KMS-11 (cell line): ENCODE measurements at regions not wholly inside any gene's neighbourhood (a gene's known extent, or its start where the extent isn't known, plus 50 kb on each side); places are given as distances from the start of the nearest gene placed in this dataset.

Source experiments
- H2AFZ ChIP-seq: fragments of 200-600 bp; sonication (generic); 2 replicates; pipeline ENCODE4 v1.6.1; 2016; ENCODE audit warnings: antibody characterized with exemption, mixed run types, low read depth
- H3K27ac ChIP-seq: fragments of 200-600 bp; sonication (generic); 2 replicates; pipeline ENCODE4 v1.6.1; 2016; ENCODE audit warnings: mild to moderate bottlenecking, mixed run types
- H3K27me3 ChIP-seq: fragments of 200-600 bp; sonication (generic); 2 replicates; pipeline ENCODE4 v1.6.1; 2017; ENCODE audit warnings: mild to moderate bottlenecking, low read depth, mixed run types, moderate library complexity; ENCODE audit not compliant: insufficient read depth
- H3K36me3 ChIP-seq: fragments of 200-600 bp; sonication (generic); 2 replicates; pipeline ENCODE4 v1.6.1; 2017; ENCODE audit warnings: mild to moderate bottlenecking, mixed run types; ENCODE audit not compliant: insufficient read depth
- H3K4me1 ChIP-seq: fragments of 200-600 bp; sonication (generic); 2 replicates; pipeline ENCODE4 v1.6.1; 2016; ENCODE audit warnings: mild to moderate bottlenecking, low read depth, mixed run types; ENCODE audit not compliant: poor library complexity, severe bottlenecking
- H3K4me2 ChIP-seq: fragments of 200-600 bp; sonication (generic); 2 replicates; pipeline ENCODE4 v1.7.0; 2016; ENCODE audit warnings: mild to moderate bottlenecking, mixed run types
- H3K4me3 ChIP-seq: fragments of 200-600 bp; sonication (generic); IDR thresholded peaks from 2 replicates; pipeline ENCODE4 v1.6.1; 2017; ENCODE audit warnings: low read depth, low read length, mixed read lengths; ENCODE audit not compliant: insufficient read depth
- H3K79me2 ChIP-seq: fragments of 200-600 bp; sonication (generic); 2 replicates; pipeline ENCODE4 v1.6.1; 2016; ENCODE audit warnings: low read depth, mixed run types; ENCODE audit not compliant: insufficient read depth
- H3K9ac ChIP-seq: fragments of 200-600 bp; sonication (generic); 2 replicates; pipeline ENCODE4 v1.6.1; 2016; ENCODE audit warnings: mild to moderate bottlenecking, mixed run types
- H4K20me1 ChIP-seq: fragments of 200-600 bp; sonication (generic); 2 replicates; pipeline ENCODE4 v1.6.1; 2016; ENCODE audit warnings: mild to moderate bottlenecking, mixed run types; ENCODE audit not compliant: insufficient read depth
- CTCF ChIP-seq: fragments of 200-600 bp; sonication (generic); conservative IDR thresholded peaks from 2 replicates; pipeline ENCODE4 v1.6.1; 2017; ENCODE audit warnings: low read depth, mild to moderate bottlenecking, antibody characterized with exemption, low read length, moderate library complexity, mixed read lengths

GRCh38 chr11:38990139-38990538 is 2392.1 kb upstream of the RAG2 start:
- Histone ChIP-seq H3K9ac (no peak overlapping the region), H3K79me2 (no peaks in the 10 kb centered on the region), H3K27me3 (no peaks in the 10 kb centered on the region), H3K27ac (no peak overlapping the region), H4K20me1 (no peaks in the 10 kb centered on the region), H3K4me2 (no peak overlapping the region), H3K4me3 (no peak overlapping the region), H3K36me3 (no peaks in the 10 kb centered on the region), H3K4me1 (no peaks in the 10 kb centered on the region), H2AFZ (no peak overlapping the region)
- TF ChIP-seq CTCF, result no peak

- H3K4me2 ChIP-seq, result no peak overlapping the region
- H3K4me1 ChIP-seq, result no peaks in the 10 kb centered on the region
- no peak overlapping the region for H3K27ac ChIP-seq
- no peak overlapping the region for H3K9ac ChIP-seq
- H3K4me3 ChIP-seq, result no peak overlapping the region
- H4K20me1 ChIP-seq, result no peaks in the 10 kb centered on the region
- TF ChIP-seq CTCF, result no peak
- H3K36me3 ChIP-seq, result no peaks in the 10 kb centered on the region
- H3K79me2 ChIP-seq, result no peaks in the 10 kb centered on the region
- no peaks in the 10 kb centered on the region for H3K27me3 ChIP-seq
- H2AFZ ChIP-seq, result no peak overlapping the region
Measured at GRCh38 chr11:38988908-38989307, 2390.9 kb upstream of the RAG2 start.

DNA sequence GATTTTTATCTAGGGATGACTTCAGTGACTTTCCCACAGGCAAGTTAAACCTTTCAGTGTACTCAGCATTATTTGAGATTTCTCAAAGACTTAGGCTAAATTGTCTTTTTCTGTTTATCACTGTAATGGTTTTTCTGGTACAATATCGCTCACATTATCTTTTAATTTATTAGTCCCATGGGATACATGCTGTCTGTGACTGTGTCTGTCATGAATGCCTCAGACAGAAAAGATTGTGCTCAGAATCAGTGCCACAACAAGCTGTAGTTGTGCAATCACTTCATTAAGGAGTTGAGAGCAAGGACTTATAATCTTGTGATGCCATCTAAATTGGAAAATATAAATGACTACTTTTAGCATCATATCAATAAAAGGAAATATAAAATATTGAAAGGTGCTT is 2374.2 kb upstream of the RAG2 start:
- no peaks in the 10 kb centered on the region for H3K79me2 ChIP-seq
- no peak for TF ChIP-seq CTCF
- H3K27me3 ChIP-seq, result no peaks in the 10 kb centered on the region
- H3K27ac ChIP-seq, result no peak overlapping the region
- H3K36me3 ChIP-seq, result no peaks in the 10 kb centered on the region
- H3K4me3 ChIP-seq, result no peak overlapping the region
- H2AFZ ChIP-seq, result no peak overlapping the region
- no peak overlapping the region for H3K9ac ChIP-seq
- no peak overlapping the region for H3K4me2 ChIP-seq
- no peaks in the 10 kb centered on the region for H4K20me1 ChIP-seq
- H3K4me1 ChIP-seq, result no peaks in the 10 kb centered on the region

DNA sequence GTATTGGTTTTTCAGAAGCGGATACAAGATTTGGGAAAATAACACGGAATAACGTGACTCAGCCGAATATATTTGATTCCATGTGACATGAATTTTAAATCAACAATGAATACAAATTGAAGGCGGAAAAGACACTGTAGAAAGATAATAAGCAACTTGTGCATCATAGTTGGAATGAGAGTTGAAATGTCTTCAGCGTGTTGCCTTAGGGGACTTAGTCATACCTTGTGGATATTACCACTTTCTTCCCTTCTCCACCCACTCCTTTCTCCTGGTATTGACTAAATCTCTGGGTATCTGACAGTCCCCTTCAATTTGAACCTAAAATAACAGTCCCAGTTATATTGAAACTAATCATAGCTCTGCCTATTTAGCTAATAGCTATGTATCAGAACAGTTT is 2373.1 kb upstream of the RAG2 start:
- TF ChIP-seq CTCF, result no peak
- no peaks in the 10 kb centered on the region for H3K4me1 ChIP-seq
- no peak overlapping the region for H3K4me3 ChIP-seq
- no peak overlapping the region for H3K4me2 ChIP-seq
- H3K9ac ChIP-seq, result no peak overlapping the region
- no peaks in the 10 kb centered on the region for H4K20me1 ChIP-seq
- no peaks in the 10 kb centered on the region for H3K36me3 ChIP-seq
- no peak overlapping the region for H3K27ac ChIP-seq
- no peaks in the 10 kb centered on the region for H3K27me3 ChIP-seq
- H3K79me2 ChIP-seq, result no peaks in the 10 kb centered on the region
- no peak overlapping the region for H2AFZ ChIP-seq

DNA sequence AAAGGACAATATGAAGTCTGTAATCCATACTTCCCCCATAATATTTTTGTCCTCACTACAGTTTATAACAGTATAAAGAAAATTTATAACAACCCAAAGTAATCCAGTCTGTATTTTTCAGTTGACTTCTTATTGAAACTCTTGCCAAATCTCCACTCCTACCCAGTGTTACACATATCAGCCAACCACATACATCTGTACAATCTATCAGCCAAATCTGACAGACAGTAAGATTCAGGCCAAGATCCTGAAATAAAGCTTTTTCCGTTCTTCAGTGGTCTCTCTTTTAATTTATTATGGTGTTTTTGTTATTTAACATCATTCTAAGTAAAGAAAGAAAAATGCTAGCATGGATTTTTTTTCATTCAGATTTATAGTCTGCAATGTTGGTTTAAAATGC is 2370.9 kb upstream of the RAG2 start:
- no peak overlapping the region for H3K9ac ChIP-seq
- no peaks in the 10 kb centered on the region for H3K27me3 ChIP-seq
- no peaks in the 10 kb centered on the region for H4K20me1 ChIP-seq
- no peaks in the 10 kb centered on the region for H3K79me2 ChIP-seq
- H2AFZ ChIP-seq, result no peak overlapping the region
- no peaks in the 10 kb centered on the region for H3K36me3 ChIP-seq
- H3K27ac ChIP-seq, result no peak overlapping the region
- no peaks in the 10 kb centered on the region for H3K4me1 ChIP-seq
- TF ChIP-seq CTCF, result no peak
- H3K4me3 ChIP-seq, result no peak overlapping the region
- no peak overlapping the region for H3K4me2 ChIP-seq
